GM19463 (cell line): ENCODE measurements at regions not wholly inside any gene's neighbourhood (a gene's known extent, or its start where the extent isn't known, plus 50 kb on each side); places are given as distances from the start of the nearest gene placed in this dataset.

Experiments
- ATAC-seq: cut with Tn5 transposase; IDR thresholded peaks from one replicate; pipeline ENCODE4 v1.9.1; 2021; ENCODE audit warnings: mild to moderate bottlenecking, moderate library complexity; ENCODE audit not compliant: unreplicated experiment

- no peak for ATAC-seq
These were observed 317.9 kb downstream of the ETS1 start for GRCh38 chr11:128269466-128269865.

- no peak for ATAC-seq
These were observed 320.5 kb downstream of the ETS1 start for GRCh38 chr11:128266893-128267292.

- no peak for ATAC-seq
These were observed 324.7 kb downstream of the ETS1 start for GRCh38 chr11:128262463-128263345.

GRCh38 chr11:128261011-128261421, 326.3 kb downstream of the ETS1 start:
- ATAC-seq = peak; percentile 62

- no peak for ATAC-seq
These were observed 327.0 kb downstream of the ETS1 start for GRCh38 chr11:128260398-128260797.

GRCh38 chr11:128259816-128260215, 327.5 kb downstream of the ETS1 start:
- no peak for ATAC-seq

GRCh38 chr11:128254941-128255340, 332.4 kb downstream of the ETS1 start:
- ATAC-seq = no peak

- no peak for ATAC-seq
These were observed 336.2 kb downstream of the ETS1 start for GRCh38 chr11:128251140-128251539.

- ATAC-seq = no peak
These were observed 336.9 kb downstream of the ETS1 start for GRCh38 chr11:128250482-128250881.

GRCh38 chr11:128246810-128247594, 340.4 kb downstream of the ETS1 start:
- ATAC-seq = no peak

GRCh38 chr11:128246364-128246801, 341.0 kb downstream of the ETS1 start:
- no peak for ATAC-seq

GRCh38 chr11:128244871-128245270, 342.5 kb downstream of the ETS1 start:
- ATAC-seq = no peak

- no peak for ATAC-seq
These were observed 344.9 kb downstream of the ETS1 start for GRCh38 chr11:128242451-128242850.

- ATAC-seq = no peak
These were observed 346.8 kb downstream of the ETS1 start for GRCh38 chr11:128240546-128240945.

- ATAC-seq = no peak
These were observed 348.1 kb downstream of the ETS1 start for GRCh38 chr11:128239306-128239705.

GRCh38 chr11:128238521-128239265, 348.7 kb downstream of the ETS1 start:
- ATAC-seq = no peak

- ATAC-seq = no peak
These were observed 350.6 kb downstream of the ETS1 start for GRCh38 chr11:128236506-128237498.

- no peak for ATAC-seq
These were observed 351.4 kb downstream of the ETS1 start for GRCh38 chr11:128235958-128236357.

- ATAC-seq = no peak
These were observed 351.9 kb downstream of the ETS1 start for GRCh38 chr11:128235426-128235825.

- ATAC-seq = no peak
These were observed 353.2 kb downstream of the ETS1 start for GRCh38 chr11:128234143-128234542.
